VCaP (cell line): ENCODE measurements at regions not wholly inside any gene's neighbourhood (a gene's known extent, or its start where the extent isn't known, plus 50 kb on each side); places are given as distances from the start of the nearest gene placed in this dataset.

ENCODE experiments used
- H3K27ac ChIP-seq: fragments of 450-650 bp; 2 replicates; pipeline ENCODE4 v1.5.1; 2017
- TF ChIP-seq, protein P1 (sequence below): fragments of 450-650 bp; conservative IDR thresholded peaks from 2 replicates; pipeline ENCODE4 v1.5.1; 2017; ENCODE audit warnings: mild to moderate bottlenecking, moderate library complexity

DNA sequence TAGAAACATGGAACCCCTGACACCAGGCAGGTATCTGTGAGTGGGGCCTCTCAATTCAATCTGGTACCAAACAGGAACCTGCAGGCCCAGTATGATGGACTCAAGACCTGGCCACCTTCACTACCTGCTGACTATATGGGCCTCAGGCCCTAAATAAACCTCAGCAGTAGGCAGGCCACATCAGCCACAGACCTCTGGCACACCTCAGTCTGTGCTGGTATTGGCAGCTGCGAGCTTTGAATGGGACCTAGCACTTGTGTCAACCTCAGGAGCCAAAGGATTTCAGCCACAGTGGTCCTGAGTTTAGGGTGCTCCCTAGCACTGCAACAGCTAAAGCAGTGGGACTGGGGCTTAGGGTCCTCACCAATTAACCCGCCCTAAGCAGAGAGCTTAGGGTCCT is 325.5 kb downstream of the ZNF608 start:
- H3K27ac ChIP-seq = no peak overlapping the region
- TF ChIP-seq, protein P1, sequence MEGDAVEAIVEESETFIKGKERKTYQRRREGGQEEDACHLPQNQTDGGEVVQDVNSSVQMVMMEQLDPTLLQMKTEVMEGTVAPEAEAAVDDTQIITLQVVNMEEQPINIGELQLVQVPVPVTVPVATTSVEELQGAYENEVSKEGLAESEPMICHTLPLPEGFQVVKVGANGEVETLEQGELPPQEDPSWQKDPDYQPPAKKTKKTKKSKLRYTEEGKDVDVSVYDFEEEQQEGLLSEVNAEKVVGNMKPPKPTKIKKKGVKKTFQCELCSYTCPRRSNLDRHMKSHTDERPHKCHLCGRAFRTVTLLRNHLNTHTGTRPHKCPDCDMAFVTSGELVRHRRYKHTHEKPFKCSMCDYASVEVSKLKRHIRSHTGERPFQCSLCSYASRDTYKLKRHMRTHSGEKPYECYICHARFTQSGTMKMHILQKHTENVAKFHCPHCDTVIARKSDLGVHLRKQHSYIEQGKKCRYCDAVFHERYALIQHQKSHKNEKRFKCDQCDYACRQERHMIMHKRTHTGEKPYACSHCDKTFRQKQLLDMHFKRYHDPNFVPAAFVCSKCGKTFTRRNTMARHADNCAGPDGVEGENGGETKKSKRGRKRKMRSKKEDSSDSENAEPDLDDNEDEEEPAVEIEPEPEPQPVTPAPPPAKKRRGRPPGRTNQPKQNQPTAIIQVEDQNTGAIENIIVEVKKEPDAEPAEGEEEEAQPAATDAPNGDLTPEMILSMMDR = no peak

- TF ChIP-seq, protein P1 = no peak
- H3K27ac ChIP-seq = no peak overlapping the region
Measured at GRCh38 chr5:124419531-124419930, 326.9 kb downstream of the ZNF608 start.

GRCh38 chr5:124418390-124418789 is 328.0 kb downstream of the ZNF608 start:
- TF ChIP-seq, protein P1 = no peak
- H3K27ac ChIP-seq = no peak overlapping the region

- H3K27ac ChIP-seq = no peak overlapping the region
- TF ChIP-seq, protein P1 = no peak
Measured at GRCh38 chr5:124417196-124417595, 329.2 kb downstream of the ZNF608 start.

- H3K27ac ChIP-seq = no peak overlapping the region
- TF ChIP-seq, protein P1 = no peak
Measured at GRCh38 chr5:124416627-124417026, 329.8 kb downstream of the ZNF608 start.

GRCh38 chr5:124414973-124415372 is 331.5 kb downstream of the ZNF608 start:
- no peak overlapping the region for H3K27ac ChIP-seq
- TF ChIP-seq, protein P1 = no peak

DNA sequence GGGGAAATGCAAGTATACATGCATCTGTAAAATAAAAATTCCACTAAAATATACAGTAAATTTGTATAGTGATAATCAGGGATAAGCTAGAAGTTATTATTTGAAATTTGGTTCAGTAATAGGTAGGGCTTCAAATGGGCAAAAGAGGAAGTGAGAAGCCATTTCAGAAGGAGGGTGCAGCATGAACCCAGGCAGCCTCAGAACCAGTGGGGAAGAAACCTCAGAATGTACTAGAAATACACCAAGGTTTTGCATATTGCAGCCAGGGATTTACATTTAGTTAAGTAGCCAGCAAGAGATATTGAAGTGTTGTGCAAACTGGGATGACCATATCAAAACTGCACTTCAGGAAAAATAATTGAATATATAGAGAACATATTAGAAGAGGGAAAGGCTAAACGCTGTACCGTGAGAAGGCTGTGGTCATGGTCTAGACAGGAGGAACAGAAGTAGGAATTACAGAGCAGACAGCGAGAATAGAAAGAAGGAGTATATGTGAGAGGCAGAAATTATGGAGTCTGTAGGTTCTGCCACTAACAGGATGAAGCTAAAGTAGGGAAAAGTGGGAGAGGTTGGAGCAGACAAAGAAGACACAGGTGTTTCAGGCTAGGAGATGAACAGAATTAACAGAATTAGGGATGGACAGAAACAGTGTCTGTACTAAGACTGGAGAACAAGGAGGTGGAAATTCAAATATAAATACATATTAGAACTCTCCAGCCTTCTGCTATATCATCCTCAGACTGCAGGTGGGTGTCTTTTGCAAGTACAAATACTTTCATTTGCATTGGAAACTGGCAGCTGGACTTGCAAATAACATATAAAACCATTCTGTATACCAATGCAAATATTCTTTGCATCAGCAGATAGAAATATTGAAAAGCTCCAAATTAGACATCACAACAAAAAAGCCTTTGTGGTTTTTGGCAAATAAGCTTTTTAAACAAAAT is 335.6 kb downstream of the ZNF608 start:
- 0 out of 2 replicates have a peak overlapping the region, but pooled peaks have one; percentile 2 for H3K27ac ChIP-seq
- TF ChIP-seq, protein P1 = peak; percentile 83
